GM19043 (cell line): ENCODE measurements at regions not wholly inside any gene's neighbourhood (a gene's known extent, or its start where the extent isn't known, plus 50 kb on each side); places are given as distances from the start of the nearest gene placed in this dataset.
A peak's percentile ranks its signal among the peaks of the same experiment; 100 is the strongest.
"Not testable (repeated sequence)": the region's sequence is repeated elsewhere in the genome, so short reads cannot be mapped to it uniquely, and the experiment has no call there.

ENCODE experiments used
- ATAC-seq: cut with Tn5 transposase; IDR thresholded peaks from one replicate; pipeline ENCODE4 v1.9.1; 2021; ENCODE audit warnings: low read depth; ENCODE audit not compliant: unreplicated experiment

GRCh38 chr21:5013455-5014304 is 5507.7 kb upstream of the TPTE start:
- ATAC-seq, result not testable (repeated sequence)

- not testable (repeated sequence) for ATAC-seq
Observed at GRCh38 chr21:5015187-5015586, 5506.2 kb upstream of the TPTE start.

- peak; percentile 41 for ATAC-seq
Observed at GRCh38 chr21:5019120-5019519, 5502.3 kb upstream of the TPTE start.

GRCh38 chr21:5021815-5022214 is 5499.6 kb upstream of the TPTE start:
- ATAC-seq, result not testable (repeated sequence)

GRCh38 chr21:5022254-5022653 is 5499.1 kb upstream of the TPTE start:
- not testable (repeated sequence) for ATAC-seq

GRCh38 chr21:5022748-5023147 is 5498.6 kb upstream of the TPTE start:
- ATAC-seq, result not testable (repeated sequence)

DNA sequence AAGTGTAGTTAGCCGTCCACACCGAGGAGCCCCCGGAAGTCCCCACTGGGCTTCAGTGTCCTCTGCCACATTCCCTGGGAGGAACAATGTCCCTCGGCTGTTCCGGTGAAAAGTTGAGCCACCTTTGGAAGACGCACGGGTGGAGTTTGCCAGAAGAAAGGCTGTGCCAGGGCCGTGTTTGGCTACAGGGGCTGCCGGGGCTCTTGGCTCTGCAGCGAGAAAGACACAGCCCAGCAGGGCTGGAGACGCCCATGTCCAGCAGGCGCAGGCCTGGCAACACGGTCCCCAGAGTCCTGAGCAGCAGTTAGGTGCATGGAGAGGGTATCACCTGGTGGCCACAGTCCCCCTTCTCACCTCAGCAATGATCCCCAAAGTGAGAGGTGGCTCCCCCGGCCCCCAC is 5486.2 kb upstream of the TPTE start:
- not testable (repeated sequence) for ATAC-seq

DNA sequence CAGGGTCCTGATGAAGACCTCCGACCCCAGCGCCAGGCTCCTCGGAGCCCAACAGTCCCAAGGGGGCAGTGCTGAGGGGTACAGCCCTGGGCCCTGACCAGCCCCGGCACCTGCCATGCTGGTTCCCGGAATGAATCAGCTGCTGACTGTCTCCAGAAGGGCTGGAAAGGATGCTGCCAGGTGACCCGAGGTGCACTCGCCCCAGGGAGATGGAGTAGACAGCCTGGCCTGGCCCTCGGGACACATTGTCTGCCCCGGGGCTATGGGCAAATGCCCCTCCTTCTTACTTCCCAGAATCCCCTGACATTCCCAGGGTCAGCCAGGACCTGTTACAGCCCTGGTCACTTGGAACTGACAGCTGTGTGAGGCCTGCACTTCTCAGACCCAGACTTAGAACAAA is 5485.8 kb upstream of the TPTE start:
- not testable (repeated sequence) for ATAC-seq

DNA sequence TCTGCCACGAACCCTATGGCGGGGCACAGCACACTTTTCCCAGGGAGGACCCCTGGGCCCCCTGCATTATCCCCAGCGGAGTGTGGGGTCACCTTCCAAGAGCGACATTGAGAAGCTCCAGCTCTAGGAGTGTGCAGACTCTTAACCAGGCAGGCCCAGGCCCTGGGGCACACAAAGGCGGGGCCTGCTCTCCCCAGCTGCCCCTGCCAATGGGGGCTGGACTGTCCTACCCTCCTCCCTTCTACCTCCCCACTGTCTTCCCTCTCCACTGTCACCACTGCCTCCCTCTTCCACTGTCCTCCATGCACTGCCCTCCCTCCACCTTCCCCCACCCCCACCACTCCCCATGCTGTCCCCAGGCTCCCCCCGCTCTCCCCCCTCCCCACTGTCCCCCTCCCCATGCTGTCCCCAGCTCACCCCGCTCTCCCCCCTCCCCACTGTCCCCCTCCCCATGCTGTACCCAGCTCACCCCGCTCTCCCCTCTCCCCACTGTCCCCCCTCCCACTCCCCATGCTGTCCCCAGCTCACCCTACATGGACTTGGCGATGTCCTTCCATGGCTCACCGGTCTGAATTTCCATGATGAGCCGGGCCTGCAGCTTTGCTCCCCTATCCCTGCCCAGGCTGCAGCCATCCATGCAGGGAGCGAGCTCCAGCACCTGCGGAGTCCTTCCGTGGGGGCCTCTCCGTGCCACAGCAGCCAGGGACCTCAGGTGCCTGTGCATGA is 5483.6 kb upstream of the TPTE start:
- ATAC-seq, result not testable (repeated sequence)

- not testable (repeated sequence) for ATAC-seq
Observed at GRCh38 chr21:5039926-5040325, 5481.5 kb upstream of the TPTE start.

GRCh38 chr21:5042583-5042982 is 5478.8 kb upstream of the TPTE start:
- ATAC-seq, result not testable (repeated sequence)

DNA sequence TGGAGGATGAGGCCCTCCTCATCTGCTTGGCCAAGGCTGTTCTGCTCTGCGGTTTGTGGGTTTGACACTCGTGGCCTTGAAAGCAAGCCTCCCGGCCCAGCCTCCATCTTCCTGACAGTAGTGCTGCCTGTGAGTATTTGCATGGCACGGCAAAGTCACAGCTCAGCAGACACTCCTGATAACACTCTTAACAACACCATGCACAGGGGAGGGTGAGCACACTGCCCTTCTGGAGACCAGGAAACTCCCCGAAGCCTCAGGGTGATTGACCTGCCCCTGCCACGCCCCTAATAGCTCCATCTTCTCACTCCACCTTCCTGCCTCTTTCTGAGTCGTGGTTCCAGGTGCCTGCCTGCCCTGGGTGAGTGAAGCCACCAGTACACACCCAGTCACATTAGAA is 5476.6 kb upstream of the TPTE start:
- not testable (repeated sequence) for ATAC-seq

GRCh38 chr21:5051303-5052018 is 5469.9 kb upstream of the TPTE start:
- not testable (repeated sequence) for ATAC-seq

GRCh38 chr21:5055027-5055754 is 5466.2 kb upstream of the TPTE start:
- not testable (repeated sequence) for ATAC-seq

GRCh38 chr21:5055996-5056962 is 5465.1 kb upstream of the TPTE start:
- not testable (repeated sequence) for ATAC-seq

- not testable (repeated sequence) for ATAC-seq
Observed at GRCh38 chr21:5057077-5057476, 5464.3 kb upstream of the TPTE start.

DNA sequence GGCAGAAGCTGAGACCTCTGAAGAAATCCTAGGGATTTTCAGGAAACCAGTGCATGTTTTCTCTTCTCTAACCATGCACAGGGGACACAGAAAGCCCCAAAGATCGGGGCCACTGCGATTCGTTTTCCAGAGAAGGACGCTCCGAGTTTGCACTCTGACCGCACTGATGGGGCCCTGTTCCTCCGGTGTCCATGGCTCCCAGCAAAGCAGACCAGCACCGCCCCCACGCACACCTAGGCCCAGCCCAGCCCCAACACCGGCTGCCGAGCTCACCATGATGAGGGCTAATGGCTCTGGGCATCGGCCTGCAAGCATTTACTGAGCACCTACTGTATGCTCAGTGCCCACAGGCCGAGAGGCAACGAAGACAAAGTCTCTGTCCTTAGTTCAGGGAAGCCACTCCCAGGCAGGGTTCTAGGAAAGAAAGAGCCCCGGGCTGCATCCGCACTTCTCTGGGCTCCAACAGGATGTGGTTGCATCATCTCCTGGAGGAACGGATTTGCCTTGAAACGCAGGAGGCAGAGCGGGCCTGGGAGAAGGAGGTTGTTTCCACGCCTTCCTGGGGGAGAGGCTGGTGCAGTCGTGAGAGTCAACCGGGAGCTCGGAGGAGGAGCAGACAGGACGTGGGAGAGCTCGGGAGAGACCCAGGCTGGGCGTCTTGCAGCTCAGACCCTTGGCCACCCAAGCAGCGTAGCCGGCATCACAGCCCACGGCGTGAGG is 5460.9 kb upstream of the TPTE start:
- ATAC-seq, result not testable (repeated sequence)

DNA sequence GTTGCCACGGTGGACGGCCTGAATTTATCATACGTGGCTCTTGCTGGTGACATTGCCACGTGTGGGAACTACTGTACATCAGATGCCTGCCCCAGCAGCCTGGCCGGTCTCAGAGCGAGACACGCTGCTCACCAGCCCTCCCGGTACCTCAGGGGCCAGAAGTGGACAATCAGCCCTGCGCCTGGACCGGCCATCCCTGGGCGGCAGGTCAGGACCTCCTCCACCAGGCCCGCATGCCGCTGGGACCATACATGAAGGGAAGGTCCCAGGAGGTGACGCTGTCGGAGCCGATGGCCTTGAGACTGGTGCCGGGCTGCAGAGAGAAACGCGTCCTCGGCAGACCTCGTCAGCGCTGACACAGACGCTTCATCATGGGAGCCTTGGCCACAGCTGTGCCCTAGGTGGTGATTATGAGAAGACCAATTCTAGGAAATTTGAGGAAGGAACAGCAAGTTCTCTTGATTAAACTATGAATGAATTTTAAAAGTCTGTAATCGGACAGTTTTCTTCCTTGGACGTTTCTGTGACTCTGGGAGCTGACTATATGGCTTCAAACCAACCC is 5456.7 kb upstream of the TPTE start:
- not testable (repeated sequence) for ATAC-seq
